IMR-90 (cell line): ENCODE measurements at regions not wholly inside any gene's neighbourhood (a gene's known extent, or its start where the extent isn't known, plus 50 kb on each side); places are given as distances from the start of the nearest gene placed in this dataset.

Source experiments
- ATAC-seq: fragments of 200-7000 bp; cut with Tn5 transposase; 2 replicates; pipeline ENCODE4 v1.9.1; 2020; ENCODE audit warnings: low read depth, mild to moderate bottlenecking, moderate library complexity
- BruUV-seq: library from RNA; stranded (reverse); fragments of 400-500 nt; replicated peaks from 2 replicates; lab custom pipeline; 2021; lab: Mats Ljungman, UMichigan
- CTCF ChIA-PET: fragments of 300-600 bp; formaldehyde crosslinking; extraction: SDS; loops from one replicate; lab custom pipeline; 2021; ENCODE audit warnings: antibody characterized with exemption; lab: Yijun Ruan, JAX
- POLR2A ChIA-PET: fragments of 300-600 bp; sonication (Branson Sonifier 250); formaldehyde crosslinking; loops from one replicate; lab custom pipeline; 2022; ENCODE audit warnings: antibody characterized with exemption; ENCODE audit not compliant: unreplicated experiment; lab: Charles Lee
- DNase-seq: peaks from one replicate; pipeline ENCODE4 v3.0.0; 2013
- H2AFZ ChIP-seq: replicated peaks from 2 replicates; pipeline ENCODE3; 2013; ENCODE audit warnings: low read length, mild to moderate bottlenecking; ENCODE audit not compliant: poor library complexity
- H2AK5ac ChIP-seq: 2 replicates; pipeline ENCODE4 v1.6.1; 2013; ENCODE audit warnings: low read depth, low read length, inconsistent platforms
- H2AK9ac ChIP-seq: replicated peaks from 2 replicates; pipeline ENCODE3; 2013; ENCODE audit warnings: mild to moderate bottlenecking, low read depth, low read length, moderate library complexity; ENCODE audit not compliant: poor library complexity
- H2BK120ac ChIP-seq: 2 replicates; pipeline ENCODE4 v1.6.1; 2013; ENCODE audit warnings: low read depth, low read length, inconsistent platforms
- H2BK15ac ChIP-seq: 3 replicates; pipeline ENCODE4 v1.6.1; 2013; ENCODE audit warnings: low read depth, low read length, inconsistent platforms
- H2BK20ac ChIP-seq: 2 replicates; pipeline ENCODE4 v1.6.1; 2013; ENCODE audit warnings: low read depth, mild to moderate bottlenecking, inconsistent platforms, low read length, moderate library complexity
- H2BK5ac ChIP-seq: 2 replicates; pipeline ENCODE4 v1.6.1; 2013; ENCODE audit warnings: mild to moderate bottlenecking, low read depth, low read length, inconsistent platforms; ENCODE audit not compliant: poor library complexity, severe bottlenecking
- H3K14ac ChIP-seq: replicated peaks from 2 replicates; pipeline ENCODE4 v1.6.1; 2013; ENCODE audit warnings: low read depth, low read length, inconsistent platforms
- H3K18ac ChIP-seq: 2 replicates; pipeline ENCODE4 v1.6.1; 2013; ENCODE audit warnings: low read depth, low read length, control low read depth
- H3K23ac ChIP-seq: 2 replicates; pipeline ENCODE4 v1.6.1; 2013; ENCODE audit warnings: low read depth, low read length, inconsistent platforms
- H3K27ac ChIP-seq: 2 replicates; pipeline ENCODE4 v1.5.1; 2013; ENCODE audit warnings: mild to moderate bottlenecking, control low read depth, low read length; ENCODE audit not compliant: insufficient read depth
- H3K27me3 ChIP-seq: 2 replicates; pipeline ENCODE4 v1.6.1; 2013; ENCODE audit warnings: low read length; ENCODE audit not compliant: control insufficient read depth, insufficient read depth
- H3K36me3 ChIP-seq: 2 replicates; pipeline ENCODE4 v1.6.1; 2013; ENCODE audit warnings: low read length, mixed read lengths; ENCODE audit not compliant: control insufficient read depth, insufficient read depth
- H3K4ac ChIP-seq: 2 replicates; pipeline ENCODE4 v1.6.1; 2013; ENCODE audit warnings: low read depth, low read length, inconsistent platforms
- H3K4me1 ChIP-seq: 2 replicates; pipeline ENCODE4 v1.6.1; 2013; ENCODE audit warnings: low read length, mixed read lengths; ENCODE audit not compliant: control insufficient read depth, insufficient read depth
- H3K4me2 ChIP-seq: 2 replicates; pipeline ENCODE4 v1.6.1; 2013; ENCODE audit warnings: low read depth, mild to moderate bottlenecking, control low read depth, low read length, moderate library complexity
- H3K4me3 ChIP-seq: 2 replicates; pipeline ENCODE4 v1.5.1; 2013; ENCODE audit warnings: low read depth, mild to moderate bottlenecking, control low read depth, low read length, moderate library complexity; ENCODE audit not compliant: insufficient read depth
- H3K56ac ChIP-seq: 2 replicates; pipeline ENCODE4 v1.6.1; 2013; ENCODE audit warnings: low read length, inconsistent platforms; ENCODE audit not compliant: insufficient read depth; ENCODE audit errors: extremely low read depth
- H3K79me1 ChIP-seq, 2 experiments: 2 replicates each; pipeline ENCODE4 v1.6.1; 2013; ENCODE audit warnings: low read length in 2 of 2, inconsistent platforms in 1 of 2, low read depth in 1 of 2
- H3K9ac ChIP-seq: 2 replicates; pipeline ENCODE4 v1.6.1; 2013; ENCODE audit warnings: low read depth, low read length, control low read depth
- H3K9me1 ChIP-seq: 2 replicates; pipeline ENCODE4 v1.6.1; 2013; ENCODE audit warnings: low read length, inconsistent platforms; ENCODE audit not compliant: insufficient read depth
- H3K9me3 ChIP-seq: 2 replicates; pipeline ENCODE4 v1.6.1; 2013; ENCODE audit warnings: low read length; ENCODE audit not compliant: control insufficient read depth, insufficient read depth
- H4K20me1 ChIP-seq: 2 replicates; pipeline ENCODE4 v1.6.1; 2013; ENCODE audit warnings: low read length, inconsistent platforms; ENCODE audit not compliant: insufficient read depth
- H4K5ac ChIP-seq: 2 replicates; pipeline ENCODE4 v1.6.1; 2013; ENCODE audit warnings: mild to moderate bottlenecking, low read depth, low read length, control low read depth
- H4K8ac ChIP-seq, 2 experiments: 2 replicates each; pipeline ENCODE4 v1.6.1; 2013; ENCODE audit warnings: low read depth in 2 of 2, low read length in 2 of 2, control low read depth in 1 of 2, inconsistent platforms in 1 of 2
- H4K91ac ChIP-seq: 2 replicates; pipeline ENCODE4 v1.6.1; 2013; ENCODE audit warnings: low read depth, low read length, inconsistent platforms; ENCODE audit not compliant: insufficient read depth
- CEBPB ChIP-seq: IDR thresholded peaks from 2 replicates; pipeline ENCODE4 v1.6.1; 2012; ENCODE audit warnings: low read depth, low read length, improper control_type of control experiment
- RFX5 ChIP-seq: IDR thresholded peaks from 2 replicates; pipeline ENCODE4 v1.8.0; 2012; ENCODE audit warnings: low read depth, mild to moderate bottlenecking, low read length, moderate library complexity
- WGBS, 2 experiments: methylation state at CpG; one replicate each; pipeline versions ENCODE4 v1.1.5 to v1.1.7; 2013; ENCODE audit warnings: missing lambda C conversion rate in 2 of 2; ENCODE audit not compliant: insufficient read length in 1 of 2; ENCODE audit errors: extremely low coverage in 2 of 2; 5-methylcytosine and 5-hydroxymethylcytosine counted together
- dilution Hi-C: fragments of 300-500 bp; cut with HindIII; formaldehyde crosslinking; loops from one replicate; pipeline ENCODE4 v1.14.3; 2018; ENCODE audit warnings: low sequenced_read_pairs; ENCODE audit not compliant: unreplicated experiment
- in situ Hi-C: fragments of 300-500 bp; cut with MboI; formaldehyde crosslinking; loops from 3 replicates; pipeline ENCODE4 v1.14.3; 2019; ENCODE audit warnings: low sequenced_read_pairs, inconsistent platforms, mixed read lengths
- intact Hi-C: fragments of 100-400 bp; cut with micrococcal nuclease; formaldehyde crosslinking; loops from 2 replicates; pipeline ENCODE4 v1.10.0; 2022

DNA sequence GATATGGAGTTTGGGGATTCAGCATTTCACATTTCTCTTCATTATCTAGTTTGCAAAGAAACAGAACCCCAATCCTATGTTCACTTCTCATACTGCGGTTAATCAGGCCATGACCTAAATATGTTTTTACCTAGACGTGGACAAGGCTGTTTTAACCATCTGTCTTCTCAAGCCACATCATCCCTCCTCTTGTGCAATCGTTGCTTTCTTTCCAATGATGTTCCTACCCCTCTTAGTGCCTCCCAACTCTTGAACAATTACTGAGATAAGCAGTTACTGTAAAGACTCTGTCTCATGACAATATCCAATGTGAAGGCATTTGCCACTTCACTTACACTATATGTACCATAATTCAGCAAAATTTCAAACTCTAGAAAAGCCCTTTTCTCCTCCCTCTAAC, 406.2 kb downstream of the LIG4 start:
- in situ Hi-C loops (no loop called here), dilution Hi-C loops (no loop called here)

More for the DNA sequence above, 406.2 kb downstream of the LIG4 start:
- H3K4me1 ChIP-seq, result peaks cover 9% of the 10 kb centered on the region
- ATAC-seq (peak; percentile 29; the same call in 1 of the 2 replicates), DNase-seq (peak; percentile 52)
- H3K14ac ChIP-seq, result no peak overlapping the region
- no peak overlapping the region; the same call in 1 of the 2 replicates for H3K18ac ChIP-seq
- H3K4me3 ChIP-seq, result no peak overlapping the region
- no peaks in the 10 kb centered on the region for H3K9me3 ChIP-seq
- no peak overlapping the region for H2BK120ac ChIP-seq
- H3K4me2 ChIP-seq, result peak overlapping the region; percentile 44; the same call in 1 of the 2 replicates
- H2BK15ac ChIP-seq, result no peak overlapping the region
- H3K27ac ChIP-seq, result no peak overlapping the region
- no TSS peak for BruUV-seq
- H3K4ac ChIP-seq, result no peak overlapping the region
- ChIA-PET POLR2A (no interaction called here), CTCF (interaction anchor here (0.6 kb wide), 1 partner anchor 997 kb away, joined by 4 read pairs; no protein-coding TSS in a partner anchor)
- no peak overlapping the region for H4K91ac ChIP-seq
- no peak for TF ChIP-seq RFX5
- peak; percentile 91 for TF ChIP-seq CEBPB
- no peak overlapping the region for H2BK20ac ChIP-seq
- no peak overlapping the region for H2AFZ ChIP-seq
- H3K27me3 ChIP-seq, result no peaks in the 10 kb centered on the region
- peaks cover 23% of the 10 kb centered on the region; the same call in 1 of the 2 replicates for H4K20me1 ChIP-seq
- H3K79me1 ChIP-seq, result peaks cover 12 to 52% of the 10 kb centered on the region in 2 experiments; a peak in 3 of 4 replicates
- no peak overlapping the region for H3K56ac ChIP-seq
- peaks cover 7% of the 10 kb centered on the region; the same call in 1 of the 2 replicates for H3K9me1 ChIP-seq
- no peak overlapping the region for H2AK9ac ChIP-seq
- peak overlapping the region; percentile 28 for H2BK5ac ChIP-seq
- no peak overlapping the region for H2AK5ac ChIP-seq
- WGBS, 2 experiments, result 76% methylated on average over 3 of the region's 3 CpGs; no CpG with 5 or more reads in 1 of the 2 experiments
- intact Hi-C loops, result no loop called here
- H3K23ac ChIP-seq, result no peak overlapping the region
- H4K5ac ChIP-seq, result no peak overlapping the region
- H4K8ac ChIP-seq, result peak overlapping the region in 1 of 2 experiments; percentile 17; a peak in 1 of 4 replicates
- H3K9ac ChIP-seq, result no peak overlapping the region
- no peaks in the 10 kb centered on the region for H3K36me3 ChIP-seq
